Right renal cortex interstitium (tissue), 3 donors: ENCODE measurements at regions not wholly inside any gene's neighbourhood (a gene's known extent, or its start where the extent isn't known, plus 50 kb on each side); places are given as distances from the start of the nearest gene placed in this dataset.
"Not testable (repeated sequence)": the region's sequence is repeated elsewhere in the genome, so short reads cannot be mapped to it uniquely, and the experiment has no call there.

Experiments
- DNase-seq, 3 donors: peaks; one replicate each; pipeline ENCODE4 v3.0.0-alpha.2; 2013; ENCODE audit warnings: low read depth in 3 of 3, low spot score in 2 of 3

GRCh38 chrY:7419165-7419564 is 507.6 kb upstream of the AMELY start:
- DNase-seq, result no peak

GRCh38 chrY:7417946-7418345 is 506.4 kb upstream of the AMELY start:
- DNase-seq, result no peak

DNA sequence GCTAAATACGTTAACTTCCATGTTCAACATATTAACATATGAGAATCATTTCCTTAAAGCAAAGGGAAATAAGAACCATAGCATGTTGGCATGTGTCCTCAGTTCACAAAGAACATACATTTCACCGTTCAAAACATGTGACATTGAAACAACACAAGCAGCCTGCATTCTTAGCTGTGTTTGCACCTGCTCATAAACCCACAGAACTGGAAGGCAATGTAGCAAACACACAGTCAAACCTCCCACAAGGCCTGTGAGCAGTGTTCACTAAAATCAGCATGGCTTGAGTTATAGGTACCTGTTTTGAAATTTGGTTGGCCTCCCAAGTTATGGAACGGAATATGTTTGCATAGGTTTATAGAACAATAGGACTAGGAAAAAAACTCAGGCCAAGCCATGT is 504.9 kb upstream of the AMELY start:
- DNase-seq, result no peak

- no peak for DNase-seq
These were observed 503.6 kb upstream of the AMELY start for GRCh38 chrY:7415157-7415633.

DNA sequence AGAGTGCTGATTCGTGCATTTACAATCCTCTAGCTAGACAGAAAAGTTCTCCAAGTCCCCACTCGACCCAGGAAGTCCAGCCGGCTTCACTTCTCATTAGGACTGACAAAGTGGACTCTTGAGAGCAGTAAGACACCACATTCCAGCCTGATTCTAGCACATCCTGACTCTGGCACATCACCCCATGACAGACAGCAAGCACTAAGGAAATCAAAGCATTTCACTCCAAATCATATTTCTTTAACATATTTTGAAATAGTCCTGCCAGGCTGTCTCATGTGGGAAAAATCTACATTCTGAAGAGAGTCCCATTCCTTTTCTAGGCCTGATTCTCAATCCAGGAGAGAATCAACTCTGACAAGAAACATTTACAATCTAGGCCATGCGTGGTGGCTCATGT is 478.5 kb upstream of the AMELY start:
- no peak for DNase-seq

DNA sequence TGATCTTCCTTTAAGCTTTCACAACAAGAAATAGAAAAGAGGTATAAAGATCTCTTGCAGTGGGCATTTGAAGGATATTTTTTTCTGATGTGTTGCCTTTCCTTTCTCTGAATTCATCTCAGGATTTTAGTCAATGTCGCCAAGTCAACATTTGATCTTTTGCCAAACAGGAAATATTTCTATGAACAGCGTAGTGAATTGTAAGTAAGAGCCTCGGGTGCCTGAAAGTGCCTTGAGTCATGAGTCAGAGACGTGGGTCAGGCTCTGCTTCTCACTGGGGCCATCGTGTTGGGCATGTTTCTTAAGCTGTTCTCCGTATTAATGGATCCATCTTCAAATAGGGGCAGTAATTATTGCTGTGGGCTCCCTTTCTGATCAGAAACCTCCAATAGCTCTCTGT is 471.4 kb upstream of the AMELY start:
- DNase-seq, result no peak

- DNase-seq, result no peak
These were observed 465.5 kb upstream of the AMELY start for GRCh38 chrY:7377091-7377490.

- not testable (repeated sequence) for DNase-seq
These were observed 462.9 kb upstream of the AMELY start for GRCh38 chrY:7374485-7374884.

GRCh38 chrY:7371953-7372352 is 460.4 kb upstream of the AMELY start:
- DNase-seq, result not testable (repeated sequence)

DNA sequence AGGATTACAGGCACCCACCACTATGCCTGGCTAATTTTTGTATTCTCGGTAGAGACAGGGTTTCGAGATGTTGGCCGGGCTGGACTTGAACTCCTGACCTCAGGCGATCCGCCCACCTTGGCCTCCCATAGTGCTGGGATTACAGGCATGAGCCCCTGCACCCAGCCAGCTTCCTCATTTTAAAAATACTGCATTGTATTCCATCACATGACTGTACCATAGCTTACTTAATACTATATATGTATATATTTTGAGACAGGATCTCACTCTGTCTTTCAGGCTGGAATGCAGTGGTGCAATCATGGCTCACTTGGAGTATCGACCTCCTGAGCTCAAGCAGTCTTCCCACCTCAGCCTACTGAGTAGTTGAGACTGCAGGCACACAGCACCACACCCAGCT is 459.5 kb upstream of the AMELY start:
- not testable (repeated sequence) for DNase-seq

DNA sequence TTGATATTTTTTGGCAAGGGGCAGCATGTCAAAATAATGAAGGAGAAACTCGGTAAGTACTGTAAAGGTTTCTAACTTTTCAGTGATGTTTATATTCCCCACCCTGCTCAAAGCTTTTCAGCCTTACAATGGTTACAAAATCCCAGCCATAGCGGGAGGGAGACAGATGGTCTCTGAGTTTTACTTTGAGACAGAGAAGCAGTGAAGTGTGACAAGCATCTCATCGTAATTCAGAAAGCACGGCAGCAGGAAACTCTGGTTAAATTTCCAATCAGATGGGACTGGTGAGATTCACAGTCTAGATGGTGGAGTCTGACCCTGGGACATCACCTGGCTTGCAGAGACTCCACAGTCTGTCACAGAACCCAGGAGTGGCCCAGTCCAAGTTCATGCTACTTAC is 448.0 kb upstream of the AMELY start:
- no peak for DNase-seq

DNA sequence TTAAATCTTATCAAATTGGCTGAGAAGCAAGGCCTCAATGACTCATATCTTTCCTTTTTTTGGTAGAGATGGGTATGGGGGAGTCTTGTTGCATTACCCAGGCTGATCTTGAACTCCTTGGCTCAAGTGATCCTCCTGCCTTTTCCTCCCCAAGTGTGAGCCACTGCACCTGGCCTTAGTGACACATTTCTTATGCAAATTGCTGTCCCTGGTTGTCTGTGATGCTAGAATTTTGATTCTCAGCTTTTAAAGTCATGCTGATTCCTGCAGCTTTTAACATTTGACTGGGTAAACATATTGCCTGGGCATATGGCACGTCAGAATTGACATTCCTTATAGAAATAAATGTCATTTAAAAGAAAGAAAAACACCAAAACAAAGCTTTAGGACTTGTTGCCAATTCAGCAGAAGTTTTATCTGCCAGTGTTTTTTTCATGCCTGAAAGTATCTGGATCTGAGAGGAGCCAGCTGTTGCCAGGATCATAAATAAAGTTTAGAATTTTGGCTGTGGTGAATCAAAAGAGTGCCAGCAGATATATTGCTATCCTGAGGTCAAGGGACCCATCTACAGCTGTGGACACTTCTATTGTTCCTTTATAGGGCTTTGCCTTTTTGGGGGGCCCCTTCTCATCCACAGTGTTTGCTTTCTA is 446.7 kb upstream of the AMELY start:
- peak in 1 of 3 donors; percentile 2 for DNase-seq

- DNase-seq, result not testable (repeated sequence)
These were observed 444.3 kb upstream of the AMELY start for GRCh38 chrY:7355891-7356290.

GRCh38 chrY:7344661-7345060 is 433.1 kb upstream of the AMELY start:
- peak in 2 of 3 donors; percentile 1 to 29 for DNase-seq

GRCh38 chrY:7343261-7343660 is 431.7 kb upstream of the AMELY start:
- no peak for DNase-seq

DNA sequence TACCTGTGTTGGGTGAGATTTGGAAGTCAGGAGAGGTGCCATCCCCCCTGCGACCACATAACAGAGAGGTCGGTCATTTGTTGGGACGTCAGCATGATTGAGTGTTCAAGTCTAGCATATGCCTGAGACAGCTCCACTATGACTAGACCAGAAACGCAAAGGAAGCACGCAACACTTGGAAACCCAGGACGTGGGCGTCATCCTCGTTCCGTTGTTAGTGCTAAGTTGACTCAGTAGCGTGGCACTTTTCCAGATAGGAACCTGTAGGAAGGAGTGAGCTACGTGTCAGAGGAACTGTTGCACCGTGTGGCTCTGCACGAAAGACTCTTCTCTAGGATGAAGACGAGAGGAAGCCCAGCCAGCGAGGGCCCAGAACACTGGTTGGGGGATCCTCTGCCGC is 431.2 kb upstream of the AMELY start:
- not testable (repeated sequence) for DNase-seq

GRCh38 chrY:7339391-7340087 is 428.0 kb upstream of the AMELY start:
- DNase-seq, result no peak

- no peak for DNase-seq
These were observed 424.7 kb upstream of the AMELY start for GRCh38 chrY:7336023-7336873.

DNA sequence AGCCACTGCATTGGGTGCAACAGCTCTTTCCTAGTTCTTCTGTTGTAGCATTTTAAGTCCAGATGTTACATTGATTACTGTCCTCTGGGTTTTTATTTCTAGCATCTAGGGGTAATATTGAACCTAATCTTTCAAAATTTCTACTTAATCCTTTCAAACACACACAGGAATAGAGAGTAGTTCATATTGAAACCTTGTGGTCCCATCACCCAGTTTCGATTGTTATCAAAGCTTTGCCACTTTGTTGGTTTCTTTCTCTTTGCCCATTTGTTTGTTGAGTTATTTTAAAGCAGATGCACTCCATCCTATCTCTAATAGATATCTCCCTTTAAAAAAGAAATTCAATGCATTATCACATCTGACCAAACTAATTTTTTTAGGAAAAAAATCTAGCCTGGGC is 422.9 kb upstream of the AMELY start:
- no peak for DNase-seq

- DNase-seq, result no peak
These were observed 415.0 kb upstream of the AMELY start for GRCh38 chrY:7326296-7327246.
